WTC11 (cell line): ENCODE measurements at regions not wholly inside any gene's neighbourhood (a gene's known extent, or its start where the extent isn't known, plus 50 kb on each side); places are given as distances from the start of the nearest gene placed in this dataset.

Experiments
- E2F1 ChIP-seq: sonication (generic); formaldehyde crosslinking; IDR thresholded peaks from 2 replicates; pipeline ENCODE4 v1.8.0; 2022; ENCODE audit warnings: mild to moderate bottlenecking, missing genetic modification reagents
- ETV6 ChIP-seq: sonication (generic); formaldehyde crosslinking; IDR thresholded peaks from 2 replicates; pipeline ENCODE4 v1.8.1; 2022; ENCODE audit warnings: mild to moderate bottlenecking, missing genetic modification reagents
- FOXP1 ChIP-seq: sonication (generic); formaldehyde crosslinking; IDR thresholded peaks from 2 replicates; pipeline ENCODE4 v1.8.0; 2022; ENCODE audit warnings: missing genetic modification reagents, mild to moderate bottlenecking, moderate library complexity, borderline replicate concordance
- FOXP4 ChIP-seq: sonication (generic); formaldehyde crosslinking; IDR thresholded peaks from 2 replicates; pipeline ENCODE4 v1.8.0; 2022; ENCODE audit warnings: mild to moderate bottlenecking, missing genetic modification reagents
- SMAD4 ChIP-seq: sonication (generic); formaldehyde crosslinking; IDR thresholded peaks from 2 replicates; pipeline ENCODE4 v1.8.0; 2022; ENCODE audit warnings: mild to moderate bottlenecking, missing genetic modification reagents
- SP1 ChIP-seq: sonication (generic); formaldehyde crosslinking; conservative IDR thresholded peaks from 2 replicates; pipeline ENCODE4 v1.8.1; 2022; ENCODE audit warnings: missing genetic modification reagents
- TF ChIP-seq, protein P1 (sequence below): fragments of 200-600 bp; IDR thresholded peaks from 2 replicates; pipeline ENCODE4 v1.8.0; 2022; ENCODE audit warnings: antibody characterized with exemption
- TF ChIP-seq, protein P2 (sequence below): sonication (generic); formaldehyde crosslinking; IDR thresholded peaks from 2 replicates; pipeline ENCODE4 v1.8.1; 2023; ENCODE audit warnings: mild to moderate bottlenecking, missing genetic modification reagents, moderate library complexity
- TF ChIP-seq, protein P3 (sequence below): sonication (generic); formaldehyde crosslinking; IDR thresholded peaks from 2 replicates; pipeline ENCODE4 v1.8.1; 2023; ENCODE audit warnings: mild to moderate bottlenecking, missing genetic modification reagents, moderate library complexity
- TF ChIP-seq, protein P4 (sequence below): sonication (generic); formaldehyde crosslinking; IDR thresholded peaks from 2 replicates; pipeline ENCODE4 v1.8.1; 2023; ENCODE audit warnings: mild to moderate bottlenecking, missing genetic modification reagents

- TF ChIP-seq, protein P1, sequence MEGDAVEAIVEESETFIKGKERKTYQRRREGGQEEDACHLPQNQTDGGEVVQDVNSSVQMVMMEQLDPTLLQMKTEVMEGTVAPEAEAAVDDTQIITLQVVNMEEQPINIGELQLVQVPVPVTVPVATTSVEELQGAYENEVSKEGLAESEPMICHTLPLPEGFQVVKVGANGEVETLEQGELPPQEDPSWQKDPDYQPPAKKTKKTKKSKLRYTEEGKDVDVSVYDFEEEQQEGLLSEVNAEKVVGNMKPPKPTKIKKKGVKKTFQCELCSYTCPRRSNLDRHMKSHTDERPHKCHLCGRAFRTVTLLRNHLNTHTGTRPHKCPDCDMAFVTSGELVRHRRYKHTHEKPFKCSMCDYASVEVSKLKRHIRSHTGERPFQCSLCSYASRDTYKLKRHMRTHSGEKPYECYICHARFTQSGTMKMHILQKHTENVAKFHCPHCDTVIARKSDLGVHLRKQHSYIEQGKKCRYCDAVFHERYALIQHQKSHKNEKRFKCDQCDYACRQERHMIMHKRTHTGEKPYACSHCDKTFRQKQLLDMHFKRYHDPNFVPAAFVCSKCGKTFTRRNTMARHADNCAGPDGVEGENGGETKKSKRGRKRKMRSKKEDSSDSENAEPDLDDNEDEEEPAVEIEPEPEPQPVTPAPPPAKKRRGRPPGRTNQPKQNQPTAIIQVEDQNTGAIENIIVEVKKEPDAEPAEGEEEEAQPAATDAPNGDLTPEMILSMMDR: no peak
- TF ChIP-seq SP1 (CRISPR knock-in tag) (no peak), ETV6 (CRISPR knock-in tag) (no peak), FOXP4 (CRISPR knock-in tag) (no peak), FOXP1 (CRISPR knock-in tag) (no peak), E2F1 (CRISPR knock-in tag) (no peak), SMAD4 (CRISPR knock-in tag) (no peak)
- TF ChIP-seq, protein P2, sequence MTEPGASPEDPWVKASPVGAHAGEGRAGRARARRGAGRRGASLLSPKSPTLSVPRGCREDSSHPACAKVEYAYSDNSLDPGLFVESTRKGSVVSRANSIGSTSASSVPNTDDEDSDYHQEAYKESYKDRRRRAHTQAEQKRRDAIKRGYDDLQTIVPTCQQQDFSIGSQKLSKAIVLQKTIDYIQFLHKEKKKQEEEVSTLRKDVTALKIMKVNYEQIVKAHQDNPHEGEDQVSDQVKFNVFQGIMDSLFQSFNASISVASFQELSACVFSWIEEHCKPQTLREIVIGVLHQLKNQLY (CRISPR knock-in tag): no peak
- TF ChIP-seq, protein P3, sequence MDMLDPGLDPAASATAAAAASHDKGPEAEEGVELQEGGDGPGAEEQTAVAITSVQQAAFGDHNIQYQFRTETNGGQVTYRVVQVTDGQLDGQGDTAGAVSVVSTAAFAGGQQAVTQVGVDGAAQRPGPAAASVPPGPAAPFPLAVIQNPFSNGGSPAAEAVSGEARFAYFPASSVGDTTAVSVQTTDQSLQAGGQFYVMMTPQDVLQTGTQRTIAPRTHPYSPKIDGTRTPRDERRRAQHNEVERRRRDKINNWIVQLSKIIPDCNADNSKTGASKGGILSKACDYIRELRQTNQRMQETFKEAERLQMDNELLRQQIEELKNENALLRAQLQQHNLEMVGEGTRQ (CRISPR knock-in tag): no peak
- TF ChIP-seq, protein P4, sequence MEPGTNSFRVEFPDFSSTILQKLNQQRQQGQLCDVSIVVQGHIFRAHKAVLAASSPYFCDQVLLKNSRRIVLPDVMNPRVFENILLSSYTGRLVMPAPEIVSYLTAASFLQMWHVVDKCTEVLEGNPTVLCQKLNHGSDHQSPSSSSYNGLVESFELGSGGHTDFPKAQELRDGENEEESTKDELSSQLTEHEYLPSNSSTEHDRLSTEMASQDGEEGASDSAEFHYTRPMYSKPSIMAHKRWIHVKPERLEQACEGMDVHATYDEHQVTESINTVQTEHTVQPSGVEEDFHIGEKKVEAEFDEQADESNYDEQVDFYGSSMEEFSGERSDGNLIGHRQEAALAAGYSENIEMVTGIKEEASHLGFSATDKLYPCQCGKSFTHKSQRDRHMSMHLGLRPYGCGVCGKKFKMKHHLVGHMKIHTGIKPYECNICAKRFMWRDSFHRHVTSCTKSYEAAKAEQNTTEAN (CRISPR knock-in tag): no peak
Observed at GRCh38 chr12:73529231-73529630, 1008.4 kb upstream of the ATXN7L3B start.
